ENCODE measurements at regions not wholly inside any gene's neighbourhood (a gene's known extent, or its start where the extent isn't known, plus 50 kb on each side); places are given as distances from the start of the nearest gene placed in this dataset.

DNA sequence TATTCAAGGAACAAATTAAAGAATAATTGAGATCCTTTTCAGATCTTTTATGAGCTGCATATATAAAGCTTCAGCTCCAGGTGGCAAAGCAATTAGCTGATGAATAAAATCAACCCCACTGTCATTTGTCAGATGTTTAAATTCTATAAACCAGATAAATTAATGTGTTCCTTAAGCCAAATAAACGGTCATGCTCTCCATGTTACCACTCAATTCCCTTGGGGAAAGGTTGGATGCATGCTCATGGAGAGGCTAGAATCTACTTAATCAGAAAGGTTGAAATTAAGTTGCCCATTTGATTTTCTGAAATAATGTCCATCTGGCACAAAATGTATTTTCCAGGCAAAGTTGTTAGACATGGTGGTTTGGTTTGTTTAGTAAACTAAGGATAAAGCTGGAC is 282.5 kb upstream of the SPRED2 start:
- Histone ChIP-seq H3K4me1 (no peaks in the 10 kb centered on the region), H3K4me3 (no peak overlapping the region), H3K27me3 (no peaks in the 10 kb centered on the region), H3K27ac (no peak overlapping the region), H3K36me3 (ENCODE audit: low read depth, missing control alignments) (no peaks in the 10 kb centered on the region), H3K9me3 (no peaks in the 10 kb centered on the region)
- 48 to 58% methylated on average over 1 of the region's 1 CpG for WGBS, 2 donors
- no peak for DNase-seq
- intact Hi-C loops (cut with DNase I; ENCODE audit: low total_unique reads): no loop called here
- TF ChIP-seq POLR2A (IDR thresholded peaks at IDR 0.05): no peak
- TF ChIP-seq, protein P1, sequence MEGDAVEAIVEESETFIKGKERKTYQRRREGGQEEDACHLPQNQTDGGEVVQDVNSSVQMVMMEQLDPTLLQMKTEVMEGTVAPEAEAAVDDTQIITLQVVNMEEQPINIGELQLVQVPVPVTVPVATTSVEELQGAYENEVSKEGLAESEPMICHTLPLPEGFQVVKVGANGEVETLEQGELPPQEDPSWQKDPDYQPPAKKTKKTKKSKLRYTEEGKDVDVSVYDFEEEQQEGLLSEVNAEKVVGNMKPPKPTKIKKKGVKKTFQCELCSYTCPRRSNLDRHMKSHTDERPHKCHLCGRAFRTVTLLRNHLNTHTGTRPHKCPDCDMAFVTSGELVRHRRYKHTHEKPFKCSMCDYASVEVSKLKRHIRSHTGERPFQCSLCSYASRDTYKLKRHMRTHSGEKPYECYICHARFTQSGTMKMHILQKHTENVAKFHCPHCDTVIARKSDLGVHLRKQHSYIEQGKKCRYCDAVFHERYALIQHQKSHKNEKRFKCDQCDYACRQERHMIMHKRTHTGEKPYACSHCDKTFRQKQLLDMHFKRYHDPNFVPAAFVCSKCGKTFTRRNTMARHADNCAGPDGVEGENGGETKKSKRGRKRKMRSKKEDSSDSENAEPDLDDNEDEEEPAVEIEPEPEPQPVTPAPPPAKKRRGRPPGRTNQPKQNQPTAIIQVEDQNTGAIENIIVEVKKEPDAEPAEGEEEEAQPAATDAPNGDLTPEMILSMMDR (IDR thresholded peaks at IDR 0.05): no peak

- intact Hi-C loops (cut with DNase I; ENCODE audit: low total_unique reads): no loop called here
- Histone ChIP-seq H3K27me3 (no peaks in the 10 kb centered on the region), H3K27ac (no peak overlapping the region), H3K4me3 (no peak overlapping the region), H3K9me3 (no peaks in the 10 kb centered on the region), H3K36me3 (ENCODE audit: low read depth, missing control alignments) (no peaks in the 10 kb centered on the region), H3K4me1 (no peaks in the 10 kb centered on the region)
- no peak for DNase-seq
- 35 to 46% methylated on average over 1 of the region's 1 CpG for WGBS, 2 donors
- TF ChIP-seq, protein P1 (IDR thresholded peaks at IDR 0.05): no peak
- TF ChIP-seq POLR2A (IDR thresholded peaks at IDR 0.05): no peak
Measured at GRCh38 chr2:65711863-65712262, 279.5 kb upstream of the SPRED2 start.

DNA sequence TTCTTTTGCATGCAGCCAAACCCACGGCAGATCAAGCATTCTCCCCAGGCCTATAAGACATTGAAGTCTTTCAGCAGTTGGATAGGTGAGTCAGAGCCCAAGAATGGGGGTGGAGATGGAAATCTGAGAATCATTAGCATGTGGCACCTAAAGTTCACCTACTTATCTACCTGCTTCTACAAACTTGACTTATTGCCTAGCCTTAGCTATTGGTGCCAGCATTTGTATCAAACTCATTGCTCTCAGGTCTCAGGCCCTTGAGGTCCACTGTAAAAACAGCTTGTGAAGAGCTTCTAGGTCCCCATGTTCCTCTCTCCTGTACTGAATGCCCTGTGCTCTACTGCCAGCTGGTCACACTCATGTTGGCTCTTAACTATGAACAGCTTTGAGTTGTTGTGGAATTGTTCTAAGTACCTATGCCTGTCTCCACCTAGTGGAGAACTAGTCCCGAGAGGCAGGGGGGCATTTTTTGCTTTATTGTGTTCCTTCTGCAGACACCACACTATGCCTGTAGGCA is 278.4 kb upstream of the SPRED2 start:
- WGBS, 2 donors: 81 to 88% methylated on average over 2 of the region's 2 CpGs
- no peak overlapping the region for H3K27ac ChIP-seq
- no peaks in the 10 kb centered on the region for H3K4me1 ChIP-seq
- no peaks in the 10 kb centered on the region for H3K9me3 ChIP-seq
- no peaks in the 10 kb centered on the region for H3K36me3 ChIP-seq (ENCODE audit: low read depth, missing control alignments)
- H3K4me3 ChIP-seq: no peak overlapping the region
- TF ChIP-seq POLR2A (IDR thresholded peaks at IDR 0.05): no peak
- TF ChIP-seq, protein P1 (IDR thresholded peaks at IDR 0.05): no peak
- DNase-seq: no peak
- intact Hi-C loops (cut with DNase I; ENCODE audit: low total_unique reads): no loop called here
- no peaks in the 10 kb centered on the region for H3K27me3 ChIP-seq

DNA sequence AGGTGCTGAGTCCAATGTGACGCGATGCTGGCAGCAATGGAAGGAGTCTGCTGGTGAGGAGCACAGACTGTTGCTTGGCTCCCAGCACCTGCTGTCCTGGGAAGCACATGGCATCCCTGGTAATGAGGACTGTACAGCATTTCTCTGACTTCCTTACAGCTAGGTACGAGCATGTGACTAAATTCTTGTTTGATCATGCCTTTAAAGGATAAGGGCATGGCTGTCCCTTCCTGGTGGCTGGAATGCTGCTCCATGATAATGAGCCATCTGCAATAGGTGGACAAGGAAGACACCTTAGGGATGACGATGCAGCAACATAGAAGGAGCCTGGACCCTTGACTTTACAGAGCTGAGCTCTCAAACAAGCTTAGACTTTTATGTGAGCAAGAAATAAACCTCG is 278.0 kb upstream of the SPRED2 start:
- intact Hi-C loops (cut with DNase I; ENCODE audit: low total_unique reads): no loop called here
- H3K9me3 ChIP-seq: no peaks in the 10 kb centered on the region
- TF ChIP-seq, protein P1 (IDR thresholded peaks at IDR 0.05): no peak
- TF ChIP-seq POLR2A (IDR thresholded peaks at IDR 0.05): no peak
- H3K27me3 ChIP-seq: no peaks in the 10 kb centered on the region
- DNase-seq: no peak
- H3K4me1 ChIP-seq: no peaks in the 10 kb centered on the region
- no peak overlapping the region for H3K4me3 ChIP-seq
- 69 to 90% methylated on average over 5 of the region's 5 CpGs for WGBS, 2 donors
- no peak overlapping the region for H3K27ac ChIP-seq
- H3K36me3 ChIP-seq (ENCODE audit: low read depth, missing control alignments): no peaks in the 10 kb centered on the region

GRCh38 chr2:65708086-65708485 is 275.7 kb upstream of the SPRED2 start:
- intact Hi-C loops (cut with DNase I; ENCODE audit: low total_unique reads): no loop called here
- 59 to 69% methylated on average over 3 of the region's 3 CpGs for WGBS, 2 donors
- no peak for DNase-seq
- Histone ChIP-seq H3K4me3 (no peak overlapping the region), H3K27ac (no peak overlapping the region), H3K36me3 (ENCODE audit: low read depth, missing control alignments) (no peaks in the 10 kb centered on the region), H3K4me1 (no peaks in the 10 kb centered on the region), H3K27me3 (no peaks in the 10 kb centered on the region), H3K9me3 (no peaks in the 10 kb centered on the region)
- TF ChIP-seq, protein P1 (IDR thresholded peaks at IDR 0.05): no peak
- TF ChIP-seq POLR2A (IDR thresholded peaks at IDR 0.05): no peak
